Urinary bladder (tissue), 3 donors: ENCODE measurements at regions not wholly inside any gene's neighbourhood (a gene's known extent, or its start where the extent isn't known, plus 50 kb on each side); places are given as distances from the start of the nearest gene placed in this dataset.
"Not testable (repeated sequence)": the region's sequence is repeated elsewhere in the genome, so short reads cannot be mapped to it uniquely, and the experiment has no call there.

Experiments used
- DNase-seq: peaks from one replicate; pipeline ENCODE4 v3.0.0-alpha.2; 2015; ENCODE audit errors: extremely low spot score
- H3K27ac ChIP-seq: one replicate; pipeline ENCODE4 v1.5.1; 2013; ENCODE audit warnings: low read depth, mild to moderate bottlenecking, moderate library complexity
- H3K36me3 ChIP-seq: one replicate; pipeline ENCODE4 v1.6.1; 2013; ENCODE audit warnings: mild to moderate bottlenecking, moderate library complexity; ENCODE audit not compliant: insufficient read depth
- H3K4me1 ChIP-seq: one replicate; pipeline ENCODE4 v1.6.1; 2013; ENCODE audit warnings: mild to moderate bottlenecking, moderate library complexity; ENCODE audit not compliant: insufficient read depth
- H3K4me3 ChIP-seq: one replicate; pipeline ENCODE4 v1.5.1; 2013; ENCODE audit warnings: low read depth, low read length
- WGBS: extraction: QIAGEN DNeasy Blood & Tissue Kit; methylation state at CpG from one replicate; pipeline ENCODE4 v1.1.7; 2013; 5-methylcytosine and 5-hydroxymethylcytosine counted together
- donor health status: healthy with polysubstance abuse.
- donor health status: healthy.

DNA sequence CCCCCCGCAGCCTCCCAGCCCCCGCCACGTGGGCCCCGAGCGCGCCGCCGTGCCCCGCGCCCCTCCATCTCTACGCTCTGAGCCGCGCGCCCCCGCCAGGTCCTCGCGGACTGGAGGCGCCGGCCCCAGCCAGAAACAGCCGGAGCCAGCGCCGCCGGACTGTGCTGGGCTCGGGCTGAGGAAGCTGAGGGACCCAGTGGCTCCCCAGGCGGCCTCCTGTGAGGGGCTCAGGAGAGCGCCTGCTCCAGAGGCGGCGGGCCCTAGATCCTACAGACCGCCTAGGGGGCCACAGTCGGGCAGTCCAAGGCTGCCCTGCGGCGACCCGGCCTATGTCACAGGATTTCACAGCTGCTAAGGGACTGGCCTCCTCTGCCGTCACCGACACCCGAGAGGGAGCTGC, 82.1 kb downstream of the NENF start:
- 14% methylated on average over 36 of the region's 36 CpGs for WGBS
- no peak for DNase-seq
- H3K4me3 ChIP-seq = peak overlapping the region; percentile 6
- no peaks in the 10 kb centered on the region for H3K4me1 ChIP-seq
- H3K36me3 ChIP-seq = no peaks in the 10 kb centered on the region
- no peak overlapping the region for H3K27ac ChIP-seq

DNA sequence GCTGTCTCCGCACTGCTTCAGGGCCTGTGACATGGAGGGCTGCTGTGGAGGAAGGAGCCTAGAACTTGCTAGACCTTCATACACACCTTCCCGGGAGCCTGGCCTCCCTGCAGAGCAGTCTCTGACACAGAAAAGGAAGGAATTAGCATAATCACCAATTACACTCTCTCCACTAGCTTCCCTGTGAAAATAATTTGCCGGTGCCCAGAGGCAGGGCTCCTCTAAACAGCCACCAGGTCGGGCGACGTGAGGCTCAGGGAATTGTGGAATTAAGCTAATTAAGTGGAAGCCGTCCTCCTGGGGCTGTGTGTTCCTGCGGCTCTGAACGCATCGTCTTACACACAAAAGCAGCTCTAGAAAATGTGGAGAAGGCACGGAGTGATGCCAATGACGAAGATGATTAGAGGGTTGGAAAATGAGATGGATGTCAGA, 82.6 kb downstream of the NENF start:
- no peak overlapping the region for H3K4me3 ChIP-seq
- no peaks in the 10 kb centered on the region for H3K36me3 ChIP-seq
- 76% methylated on average over 12 of the region's 12 CpGs for WGBS
- H3K27ac ChIP-seq = no peak overlapping the region
- DNase-seq = no peak
- no peaks in the 10 kb centered on the region for H3K4me1 ChIP-seq

GRCh38 chr1:212516012-212516411, 83.3 kb downstream of the NENF start:
- not testable (repeated sequence) for H3K4me1 ChIP-seq, DNase-seq
- 97% methylated on average over 4 of the region's 4 CpGs for WGBS

GRCh38 chr1:212518188-212519054, 85.7 kb downstream of the NENF start:
- no peak for DNase-seq
- H3K4me3 ChIP-seq = no peak overlapping the region
- no peaks in the 10 kb centered on the region for H3K36me3 ChIP-seq
- H3K27ac ChIP-seq = no peak overlapping the region
- no peaks in the 10 kb centered on the region for H3K4me1 ChIP-seq
- WGBS = 51% methylated on average over 14 of the region's 14 CpGs

More at GRCh38 chr1:212516012-212516411, 83.3 kb downstream of the NENF start:
- not testable (repeated sequence) for H3K4me3 ChIP-seq, H3K27ac ChIP-seq, H3K36me3 ChIP-seq

GRCh38 chr1:212519131-212519530, 86.4 kb downstream of the NENF start:
- 90% methylated on average over 2 of the region's 2 CpGs for WGBS
- DNase-seq = no peak
- Histone ChIP-seq H3K27ac (no peak overlapping the region), H3K4me1 (no peaks in the 10 kb centered on the region), H3K36me3 (no peaks in the 10 kb centered on the region), H3K4me3 (no peak overlapping the region)

DNA sequence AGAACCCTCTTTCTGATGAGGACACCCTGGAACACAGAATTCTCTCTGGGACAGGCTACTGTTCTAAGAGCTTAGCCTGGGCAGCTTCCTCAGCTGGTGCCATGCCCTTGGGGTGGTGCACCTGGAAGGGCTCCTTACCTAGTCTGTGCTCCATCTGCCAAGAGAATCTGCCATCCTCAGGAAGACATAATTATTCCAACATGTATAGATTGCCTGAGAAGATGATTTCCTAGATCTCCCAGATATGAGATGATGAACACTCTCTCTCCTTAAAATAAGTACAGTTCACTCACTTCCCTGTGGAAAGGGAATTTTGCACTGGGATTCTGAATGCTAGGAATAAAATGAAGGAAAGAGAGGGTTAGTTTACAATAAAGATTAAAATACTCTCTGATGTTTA, 87.6 kb downstream of the NENF start:
- DNase-seq = no peak
- no peaks in the 10 kb centered on the region for H3K36me3 ChIP-seq
- no peaks in the 10 kb centered on the region for H3K4me1 ChIP-seq
- H3K27ac ChIP-seq = no peak overlapping the region
- H3K4me3 ChIP-seq = no peak overlapping the region

GRCh38 chr1:212520746-212521145, 87.8 kb upstream of the ATF3 start:
- no peaks in the 10 kb centered on the region for H3K36me3 ChIP-seq
- H3K4me3 ChIP-seq = no peak overlapping the region
- no peaks in the 10 kb centered on the region for H3K4me1 ChIP-seq
- WGBS = 73% methylated on average over 5 of the region's 5 CpGs
- no peak overlapping the region for H3K27ac ChIP-seq
- DNase-seq = no peak

DNA sequence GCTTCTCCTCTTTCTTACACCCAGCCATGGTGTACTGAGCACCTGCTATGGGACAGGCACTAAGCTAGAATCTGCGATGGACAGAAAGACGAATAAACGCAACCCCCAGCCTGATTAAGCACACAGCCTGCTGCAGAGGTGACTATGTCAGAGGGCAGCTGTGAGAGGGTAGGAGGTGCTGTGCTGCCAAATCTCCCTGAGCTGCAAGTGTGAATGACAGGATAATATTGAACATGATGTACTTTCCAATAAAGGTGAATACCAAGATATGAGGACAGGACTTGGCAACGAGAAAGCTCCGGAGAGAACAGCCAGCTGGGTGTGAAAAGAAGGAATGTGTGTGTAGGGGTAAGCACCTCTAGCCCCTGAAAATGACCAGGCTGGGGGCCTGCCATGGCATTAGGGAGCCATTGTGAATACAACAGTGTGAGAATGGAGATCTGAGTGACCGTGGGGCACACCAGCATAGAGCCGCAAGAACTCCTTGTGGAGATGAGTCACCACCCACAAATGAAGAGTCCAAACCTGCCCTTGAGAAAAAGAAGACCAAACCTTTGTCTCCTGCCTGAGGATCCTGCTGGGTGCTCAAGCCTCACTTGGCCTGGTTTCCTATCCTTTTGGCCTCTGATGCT, 83.0 kb upstream of the ATF3 start:
- WGBS = 80% methylated on average over 7 of the region's 7 CpGs
- H3K27ac ChIP-seq = no peak overlapping the region
- no peak overlapping the region for H3K4me3 ChIP-seq
- H3K36me3 ChIP-seq = no peaks in the 10 kb centered on the region
- H3K4me1 ChIP-seq = no peaks in the 10 kb centered on the region
- DNase-seq = no peak

DNA sequence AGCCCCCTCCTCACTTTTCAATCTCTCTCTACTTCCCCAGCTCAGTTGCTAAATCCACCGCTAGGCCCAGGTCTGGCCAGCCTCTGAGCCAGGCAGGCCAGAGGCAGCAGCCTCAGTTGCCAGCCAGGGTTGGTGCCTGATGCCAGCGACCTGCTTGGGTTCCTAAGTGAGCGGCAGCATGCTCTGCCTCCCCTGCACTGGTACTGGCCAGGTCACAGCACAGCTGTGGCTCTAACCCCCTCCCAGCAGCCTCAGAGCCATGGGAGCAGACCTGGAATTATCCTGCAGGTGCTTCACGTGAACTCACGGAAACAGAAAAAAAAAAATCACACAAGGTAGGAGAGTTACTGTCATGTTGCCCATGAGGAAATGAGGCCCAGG, 82.5 kb upstream of the ATF3 start:
- no peaks in the 10 kb centered on the region for H3K4me1 ChIP-seq
- no peak overlapping the region for H3K27ac ChIP-seq
- no peak overlapping the region for H3K4me3 ChIP-seq
- DNase-seq = no peak
- 94% methylated on average over 5 of the region's 5 CpGs for whole genome bisulfite sequencing
- H3K36me3 ChIP-seq = no peaks in the 10 kb centered on the region

GRCh38 chr1:212528501-212528900, 80.1 kb upstream of the ATF3 start:
- Histone ChIP-seq H3K36me3 (no peaks in the 10 kb centered on the region), H3K4me1 (no peaks in the 10 kb centered on the region), H3K4me3 (no peak overlapping the region), H3K27ac (no peak overlapping the region)
- no peak for DNase-seq
- WGBS = 90% methylated on average over 1 of the region's 1 CpG

- no peak for DNase-seq
- no peaks in the 10 kb centered on the region for H3K4me1 ChIP-seq
- no peak overlapping the region for H3K27ac ChIP-seq
- WGBS = 44% methylated on average over 6 of the region's 6 CpGs
- H3K36me3 ChIP-seq = no peaks in the 10 kb centered on the region
- H3K4me3 ChIP-seq = no peak overlapping the region
Measured at GRCh38 chr1:212529211-212529741, 79.3 kb upstream of the ATF3 start.

DNA sequence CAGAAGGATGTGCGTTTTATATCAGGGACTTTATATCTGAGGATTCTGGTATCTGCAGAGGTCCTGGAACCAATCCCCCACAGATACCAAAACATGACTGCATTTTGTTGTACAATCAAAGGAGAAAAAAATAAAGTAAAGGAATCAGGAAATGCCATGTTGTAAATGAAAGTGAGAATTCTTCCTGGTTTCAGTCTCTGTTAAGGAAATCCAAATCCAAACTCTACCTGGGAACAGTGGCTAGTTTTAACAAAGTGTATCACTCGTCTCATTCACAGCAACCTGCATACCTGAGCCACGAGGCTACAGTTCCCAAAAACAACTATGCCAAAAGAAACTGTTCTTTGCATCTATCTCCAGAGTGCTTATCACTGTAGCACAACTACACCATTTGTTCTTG, 77.3 kb upstream of the ATF3 start:
- Histone ChIP-seq H3K36me3 (no peaks in the 10 kb centered on the region), H3K4me3 (no peak overlapping the region), H3K27ac (no peak overlapping the region), H3K4me1 (no peaks in the 10 kb centered on the region)
- WGBS = 65% methylated on average over 3 of the region's 3 CpGs
- DNase-seq = no peak

- no peaks in the 10 kb centered on the region for H3K4me1 ChIP-seq
- no peaks in the 10 kb centered on the region for H3K36me3 ChIP-seq
- 39% methylated on average over 1 of the region's 1 CpG for whole genome bisulfite sequencing
- no peak for DNase-seq
- no peak overlapping the region for H3K4me3 ChIP-seq
- no peak overlapping the region for H3K27ac ChIP-seq
Measured at GRCh38 chr1:212531796-212532195, 76.8 kb upstream of the ATF3 start.

GRCh38 chr1:212532469-212533147, 76.0 kb upstream of the ATF3 start:
- Histone ChIP-seq H3K4me3 (no peak overlapping the region), H3K36me3 (no peaks in the 10 kb centered on the region), H3K27ac (no peak overlapping the region), H3K4me1 (no peaks in the 10 kb centered on the region)
- DNase-seq = no peak
- 83% methylated on average over 6 of the region's 6 CpGs for WGBS
